ENCODE measurements at regions not wholly inside any gene's neighbourhood (a gene's known extent, or its start where the extent isn't known, plus 50 kb on each side); places are given as distances from the start of the nearest gene placed in this dataset.

DNA sequence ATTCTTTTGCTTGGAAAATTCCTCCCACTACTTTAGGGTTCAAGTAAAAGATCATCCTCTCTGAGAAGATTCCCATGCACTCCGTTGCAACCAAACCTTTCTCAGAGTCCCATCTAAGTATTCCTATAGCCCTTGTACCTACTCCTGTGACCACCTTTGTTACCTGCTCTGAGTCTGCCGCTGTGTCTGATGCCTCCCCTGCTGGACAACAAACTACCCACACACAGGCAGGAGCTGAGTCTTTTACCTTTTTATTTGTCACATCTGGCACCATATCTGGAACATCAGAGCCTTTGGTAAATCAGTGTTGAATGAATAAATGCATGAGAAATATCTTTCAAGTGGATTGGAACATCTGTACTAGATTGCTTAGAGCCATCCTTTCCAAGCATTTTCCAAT lies 82.1 kb upstream of the FLRT2 start:
- H3K9me3 Mint-ChIP-seq: no peaks in the 10 kb centered on the region
- H3K27ac Mint-ChIP-seq: no peak overlapping the region
- H3K27me3 Mint-ChIP-seq (ENCODE audit: low read depth): no peaks in the 10 kb centered on the region
- peaks cover 6% of the 10 kb centered on the region for H3K4me1 Mint-ChIP-seq
- TF ChIP-seq CTCF (IDR thresholded peaks at IDR 0.05; ENCODE audit: unreplicated experiment in 3 of 3): no peak
- no peaks in the 10 kb centered on the region for H3K36me3 Mint-ChIP-seq (ENCODE audit: low read depth)
- no peak overlapping the region for H3K4me3 Mint-ChIP-seq

DNA sequence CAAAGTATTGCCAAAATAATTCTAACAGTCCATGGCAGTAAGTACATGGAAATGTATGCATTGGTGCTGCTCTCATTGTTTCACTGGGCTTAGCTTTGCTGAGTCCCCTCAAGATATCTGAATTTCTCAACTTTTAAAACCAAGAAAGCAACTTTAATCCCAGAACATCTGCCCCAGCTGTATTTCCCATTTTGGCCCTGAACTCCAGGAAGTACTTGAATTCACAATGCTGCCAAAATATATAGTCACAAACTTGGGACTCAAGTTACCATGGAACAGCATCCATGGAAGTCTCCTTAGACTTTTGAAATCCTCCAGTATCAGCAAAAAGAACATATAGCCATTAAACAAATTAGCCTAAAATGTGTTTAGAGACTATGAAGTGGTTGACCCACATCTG lies 78.5 kb upstream of the FLRT2 start:
- no peak overlapping the region for H3K27ac Mint-ChIP-seq
- no peaks in the 10 kb centered on the region for H3K4me1 Mint-ChIP-seq
- H3K4me3 Mint-ChIP-seq: no peak overlapping the region
- TF ChIP-seq CTCF (IDR thresholded peaks at IDR 0.05; ENCODE audit: unreplicated experiment in 3 of 3): no peak
- H3K36me3 Mint-ChIP-seq (ENCODE audit: low read depth): no peaks in the 10 kb centered on the region
- no peaks in the 10 kb centered on the region for H3K27me3 Mint-ChIP-seq (ENCODE audit: low read depth)
- no peaks in the 10 kb centered on the region for H3K9me3 Mint-ChIP-seq

- no peaks in the 10 kb centered on the region for H3K4me1 Mint-ChIP-seq
- H3K4me3 Mint-ChIP-seq: no peak overlapping the region
- H3K27ac Mint-ChIP-seq: no peak overlapping the region
- no peaks in the 10 kb centered on the region for H3K36me3 Mint-ChIP-seq (ENCODE audit: low read depth)
- H3K9me3 Mint-ChIP-seq: no peaks in the 10 kb centered on the region
- no peaks in the 10 kb centered on the region for H3K27me3 Mint-ChIP-seq (ENCODE audit: low read depth)
- TF ChIP-seq CTCF (IDR thresholded peaks at IDR 0.05; ENCODE audit: unreplicated experiment in 3 of 3): no peak
Measured at GRCh38 chr14:85453401-85454225, 76.3 kb upstream of the FLRT2 start.

- no peak for TF ChIP-seq CTCF (IDR thresholded peaks at IDR 0.05; ENCODE audit: unreplicated experiment in 3 of 3)
- Mint-ChIP-seq H3K4me3 (no peak overlapping the region), H3K27ac (no peak overlapping the region), H3K4me1 (no peaks in the 10 kb centered on the region), H3K9me3 (no peaks in the 10 kb centered on the region), H3K27me3 (ENCODE audit: low read depth) (no peaks in the 10 kb centered on the region), H3K36me3 (ENCODE audit: low read depth) (no peaks in the 10 kb centered on the region)
Measured at GRCh38 chr14:85454226-85454813, 75.6 kb upstream of the FLRT2 start.

GRCh38 chr14:85459361-85460000 lies 70.5 kb upstream of the FLRT2 start:
- no peaks in the 10 kb centered on the region for H3K27me3 Mint-ChIP-seq (ENCODE audit: low read depth)
- no peak for TF ChIP-seq CTCF (IDR thresholded peaks at IDR 0.05; ENCODE audit: unreplicated experiment in 3 of 3)
- H3K27ac Mint-ChIP-seq: no peak overlapping the region
- H3K9me3 Mint-ChIP-seq: no peaks in the 10 kb centered on the region
- peaks cover 9% of the 10 kb centered on the region for H3K4me1 Mint-ChIP-seq
- no peaks in the 10 kb centered on the region for H3K36me3 Mint-ChIP-seq (ENCODE audit: low read depth)
- H3K4me3 Mint-ChIP-seq: no peak overlapping the region
